ENCODE measurements at regions not wholly inside any gene's neighbourhood (a gene's known extent, or its start where the extent isn't known, plus 50 kb on each side); places are given as distances from the start of the nearest gene placed in this dataset.

DNA sequence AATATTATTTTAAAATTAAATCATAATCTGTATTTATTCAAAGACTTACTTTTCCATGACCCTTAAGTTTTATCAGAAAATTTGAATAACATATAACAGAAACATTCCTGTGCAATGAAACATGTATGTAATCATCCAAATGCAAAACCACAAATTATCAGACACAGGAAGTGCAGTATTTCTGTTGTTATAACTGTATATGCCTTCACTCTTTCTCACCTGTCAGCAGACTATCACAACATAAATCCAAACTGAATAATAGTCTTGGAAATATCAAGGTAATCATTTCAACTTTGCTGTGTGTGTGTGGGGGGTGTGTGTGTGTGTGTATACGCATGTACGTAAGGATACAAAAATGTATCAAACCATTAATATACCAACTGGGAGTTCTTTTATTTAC lies 285.9 kb downstream of the SLC7A11 start:
- Mint-ChIP-seq H3K36me3 (no peaks in the 10 kb centered on the region), H3K4me3 (no peak overlapping the region), H3K4me1 (no peaks in the 10 kb centered on the region), H3K27ac (no peak overlapping the region), H3K9me3 (peaks cover 0 to 3% (median 0%) of the 10 kb centered on the region in 7 donors), H3K27me3 (ENCODE audit: low read depth in 3 of 3) (peaks cover 0 to 1% (median 0%) of the 10 kb centered on the region in 3 donors)
- H3K4me3 ChIP-seq (replicated peaks in 1 of 3; ENCODE audit: low read depth in 2 of 3, low read length in 3 of 3), result no peak overlapping the region
- no CpG with 5 or more reads among the region's 2 CpGs for WGBS (ENCODE audit: insufficient coverage)
- no peaks in the 10 kb centered on the region for H3K36me3 ChIP-seq (replicated peaks in 1 of 2; ENCODE audit: control insufficient read depth in 1 of 2, insufficient read depth in 2 of 2, low read length in 2 of 2)
- intact Hi-C loops (cut with micrococcal nuclease), result no loop called here
- no peaks in the 10 kb centered on the region for H3K9me3 ChIP-seq (replicated peaks in 1 of 2; ENCODE audit: control insufficient read depth in 1 of 2, insufficient read depth in 1 of 2, low read length in 2 of 2)
- H3K4me1 ChIP-seq (ENCODE audit: control insufficient read depth in 1 of 2, insufficient read depth in 2 of 2, low read length in 2 of 2), result no peaks in the 10 kb centered on the region
- no peak overlapping the region for H3K27ac ChIP-seq (ENCODE audit: low read depth in 1 of 2, low read length in 2 of 2)
- H3K79me2 ChIP-seq (ENCODE audit: insufficient read depth, low read length), result no peaks in the 10 kb centered on the region
- DNase-seq, result no peak
- no peak overlapping the region for H2AFZ ChIP-seq (ENCODE audit: insufficient read depth, low read depth, low read length, poor library complexity, severe bottlenecking)
- H4K20me1 ChIP-seq (ENCODE audit: insufficient read depth, low read length), result no peaks in the 10 kb centered on the region
- TF ChIP-seq, protein P1, sequence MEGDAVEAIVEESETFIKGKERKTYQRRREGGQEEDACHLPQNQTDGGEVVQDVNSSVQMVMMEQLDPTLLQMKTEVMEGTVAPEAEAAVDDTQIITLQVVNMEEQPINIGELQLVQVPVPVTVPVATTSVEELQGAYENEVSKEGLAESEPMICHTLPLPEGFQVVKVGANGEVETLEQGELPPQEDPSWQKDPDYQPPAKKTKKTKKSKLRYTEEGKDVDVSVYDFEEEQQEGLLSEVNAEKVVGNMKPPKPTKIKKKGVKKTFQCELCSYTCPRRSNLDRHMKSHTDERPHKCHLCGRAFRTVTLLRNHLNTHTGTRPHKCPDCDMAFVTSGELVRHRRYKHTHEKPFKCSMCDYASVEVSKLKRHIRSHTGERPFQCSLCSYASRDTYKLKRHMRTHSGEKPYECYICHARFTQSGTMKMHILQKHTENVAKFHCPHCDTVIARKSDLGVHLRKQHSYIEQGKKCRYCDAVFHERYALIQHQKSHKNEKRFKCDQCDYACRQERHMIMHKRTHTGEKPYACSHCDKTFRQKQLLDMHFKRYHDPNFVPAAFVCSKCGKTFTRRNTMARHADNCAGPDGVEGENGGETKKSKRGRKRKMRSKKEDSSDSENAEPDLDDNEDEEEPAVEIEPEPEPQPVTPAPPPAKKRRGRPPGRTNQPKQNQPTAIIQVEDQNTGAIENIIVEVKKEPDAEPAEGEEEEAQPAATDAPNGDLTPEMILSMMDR (IDR thresholded peaks at IDR 0.05), result no peak
- H3K27me3 ChIP-seq (ENCODE audit: control insufficient read depth in 2 of 2, insufficient read depth in 2 of 2, low read length in 2 of 2), result no peaks in the 10 kb centered on the region
- no peak overlapping the region for H3K9ac ChIP-seq (ENCODE audit: insufficient read depth, low read length, poor library complexity, severe bottlenecking)
- no peak overlapping the region for H3K4me2 ChIP-seq (replicated peaks; ENCODE audit: extremely low read depth, low read length, poor library complexity, severe bottlenecking)

DNA sequence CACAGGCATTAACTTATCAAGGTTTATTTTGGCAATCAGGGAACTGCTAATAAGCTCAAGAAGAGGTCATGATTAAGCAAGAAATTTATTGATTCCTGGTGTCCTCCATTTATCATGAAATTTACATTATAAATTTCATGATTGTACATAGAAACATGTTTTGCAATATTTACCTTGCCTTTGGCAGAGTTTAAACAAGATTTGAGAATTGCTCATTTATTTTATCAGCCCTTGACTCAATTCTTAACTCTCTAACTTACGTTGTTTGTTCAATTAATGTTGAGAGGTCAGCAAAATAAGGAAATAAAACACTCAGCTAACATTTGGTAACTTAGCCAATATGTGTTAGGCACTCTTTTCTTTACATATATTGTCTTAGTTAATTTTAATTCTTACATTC lies 286.6 kb downstream of the SLC7A11 start:
- H3K79me2 ChIP-seq (ENCODE audit: insufficient read depth, low read length), result no peaks in the 10 kb centered on the region
- Mint-ChIP-seq H3K9me3 (peaks cover 0 to 3% (median 0%) of the 10 kb centered on the region in 7 donors), H3K4me3 (no peak overlapping the region), H3K4me1 (no peaks in the 10 kb centered on the region), H3K36me3 (no peaks in the 10 kb centered on the region), H3K27ac (no peak overlapping the region), H3K27me3 (ENCODE audit: low read depth in 3 of 3) (peaks cover 0 to 1% (median 0%) of the 10 kb centered on the region in 3 donors)
- H3K4me1 ChIP-seq (ENCODE audit: control insufficient read depth in 1 of 2, insufficient read depth in 2 of 2, low read length in 2 of 2), result no peaks in the 10 kb centered on the region
- H3K27me3 ChIP-seq (ENCODE audit: control insufficient read depth in 2 of 2, insufficient read depth in 2 of 2, low read length in 2 of 2), result no peaks in the 10 kb centered on the region
- H3K27ac ChIP-seq (ENCODE audit: low read depth in 1 of 2, low read length in 2 of 2), result no peak overlapping the region
- H2AFZ ChIP-seq (ENCODE audit: insufficient read depth, low read depth, low read length, poor library complexity, severe bottlenecking), result no peak overlapping the region
- H4K20me1 ChIP-seq (ENCODE audit: insufficient read depth, low read length), result no peaks in the 10 kb centered on the region
- H3K9me3 ChIP-seq (replicated peaks in 1 of 2; ENCODE audit: control insufficient read depth in 1 of 2, insufficient read depth in 1 of 2, low read length in 2 of 2), result no peaks in the 10 kb centered on the region
- no peak overlapping the region for H3K4me2 ChIP-seq (replicated peaks; ENCODE audit: extremely low read depth, low read length, poor library complexity, severe bottlenecking)
- H3K4me3 ChIP-seq (replicated peaks in 1 of 3; ENCODE audit: low read depth in 2 of 3, low read length in 3 of 3), result no peak overlapping the region
- TF ChIP-seq, protein P1 (IDR thresholded peaks at IDR 0.05), result no peak
- no peak for DNase-seq
- intact Hi-C loops (cut with micrococcal nuclease), result no loop called here
- H3K36me3 ChIP-seq (replicated peaks in 1 of 2; ENCODE audit: control insufficient read depth in 1 of 2, insufficient read depth in 2 of 2, low read length in 2 of 2), result no peaks in the 10 kb centered on the region
- H3K9ac ChIP-seq (ENCODE audit: insufficient read depth, low read length, poor library complexity, severe bottlenecking), result no peak overlapping the region
- WGBS (ENCODE audit: insufficient coverage), result no CpG with 5 or more reads among the region's 1 CpG
